ENCODE measurements at regions not wholly inside any gene's neighbourhood (a gene's known extent, or its start where the extent isn't known, plus 50 kb on each side); places are given as distances from the start of the nearest gene placed in this dataset.

DNA sequence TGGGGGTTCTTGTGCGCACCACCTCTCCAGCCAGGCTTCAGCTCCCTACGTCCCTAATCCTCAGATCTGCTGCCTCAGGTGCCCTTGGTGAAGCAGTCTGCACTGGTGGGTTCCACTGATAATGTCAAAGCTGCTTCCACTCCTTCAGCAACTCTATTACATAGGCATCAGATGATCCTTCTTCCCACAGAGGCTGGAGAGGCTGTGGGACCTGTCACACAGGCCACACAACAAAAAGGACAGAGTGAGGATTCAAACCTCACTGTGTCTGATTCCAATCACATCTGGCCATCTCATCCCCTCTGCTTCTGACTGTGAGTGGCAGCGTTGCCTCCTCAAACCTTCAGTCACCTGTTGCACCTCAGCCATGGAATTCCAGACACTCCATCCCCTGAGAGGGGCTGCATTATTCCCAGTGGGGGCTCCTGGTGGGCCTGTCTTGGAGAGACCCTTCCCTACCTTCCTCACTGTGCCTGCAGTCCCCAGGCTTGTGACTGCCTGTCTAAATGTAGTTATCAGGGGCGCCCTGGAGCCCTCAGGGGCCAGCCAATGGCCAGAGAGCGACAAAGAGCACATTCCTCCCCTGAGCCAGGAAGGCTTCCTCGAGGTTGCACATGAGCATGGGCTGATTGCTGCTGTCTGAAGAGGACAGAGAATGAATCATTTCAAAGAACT lies 211.4 kb upstream of the ECI2 start:
- no peak for TF ChIP-seq POLR2A (IDR thresholded peaks at IDR 0.05)
- TF ChIP-seq, protein P1, sequence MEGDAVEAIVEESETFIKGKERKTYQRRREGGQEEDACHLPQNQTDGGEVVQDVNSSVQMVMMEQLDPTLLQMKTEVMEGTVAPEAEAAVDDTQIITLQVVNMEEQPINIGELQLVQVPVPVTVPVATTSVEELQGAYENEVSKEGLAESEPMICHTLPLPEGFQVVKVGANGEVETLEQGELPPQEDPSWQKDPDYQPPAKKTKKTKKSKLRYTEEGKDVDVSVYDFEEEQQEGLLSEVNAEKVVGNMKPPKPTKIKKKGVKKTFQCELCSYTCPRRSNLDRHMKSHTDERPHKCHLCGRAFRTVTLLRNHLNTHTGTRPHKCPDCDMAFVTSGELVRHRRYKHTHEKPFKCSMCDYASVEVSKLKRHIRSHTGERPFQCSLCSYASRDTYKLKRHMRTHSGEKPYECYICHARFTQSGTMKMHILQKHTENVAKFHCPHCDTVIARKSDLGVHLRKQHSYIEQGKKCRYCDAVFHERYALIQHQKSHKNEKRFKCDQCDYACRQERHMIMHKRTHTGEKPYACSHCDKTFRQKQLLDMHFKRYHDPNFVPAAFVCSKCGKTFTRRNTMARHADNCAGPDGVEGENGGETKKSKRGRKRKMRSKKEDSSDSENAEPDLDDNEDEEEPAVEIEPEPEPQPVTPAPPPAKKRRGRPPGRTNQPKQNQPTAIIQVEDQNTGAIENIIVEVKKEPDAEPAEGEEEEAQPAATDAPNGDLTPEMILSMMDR (IDR thresholded peaks at IDR 0.05), result no peak
